Esophagus squamous epithelium (tissue), 4 donors: ENCODE measurements at regions not wholly inside any gene's neighbourhood (a gene's known extent, or its start where the extent isn't known, plus 50 kb on each side); places are given as distances from the start of the nearest gene placed in this dataset.

Source experiments
- CTCF ChIP-seq, 6 experiments: fragments of 450-650 bp in 4 of 6; fragments of 200-600 bp in 2 of 6; sonication (generic) in 2 of 6; IDR thresholded peaks; one replicate each; pipeline ENCODE4 v1.5.1; 2016 to 2019; ENCODE audit warnings: antibody characterized with exemption in 6 of 6, mild to moderate bottlenecking in 4 of 6, moderate library complexity in 4 of 6
- POLR2A ChIP-seq, 4 donors: fragments of 450-650 bp; IDR thresholded peaks; one replicate each; pipeline ENCODE4 v1.6.1; 2017; ENCODE audit warnings: antibody characterized with exemption in 4 of 4, mild to moderate bottlenecking in 4 of 4, moderate library complexity in 3 of 4

GRCh38 chr5:24773261-24773660 lies 128.5 kb upstream of the CDH10 start:
- TF ChIP-seq CTCF (IDR thresholded peaks at IDR 0.05): no peak
- TF ChIP-seq POLR2A (IDR thresholded peaks at IDR 0.05): no peak
